ENCODE measurements at regions not wholly inside any gene's neighbourhood (a gene's known extent, or its start where the extent isn't known, plus 50 kb on each side); places are given as distances from the start of the nearest gene placed in this dataset.

GRCh38 chr5:171622010-171622409 lies 163.6 kb upstream of the SMIM23 start:
- no peak overlapping the region for H3K27ac ChIP-seq
- no peak overlapping the region for H3K4me3 ChIP-seq
- H3K36me3 ChIP-seq: no peaks in the 10 kb centered on the region
- no peaks in the 10 kb centered on the region for H3K4me1 ChIP-seq
- DNase-seq (ENCODE audit: low spot score in 2 of 2): no peak
- peaks cover 8% of the 10 kb centered on the region for H3K27me3 ChIP-seq
- H3K9me3 ChIP-seq: no peaks in the 10 kb centered on the region
- WGBS: 37% methylated on average over 2 of the region's 2 CpGs
- TF ChIP-seq POLR2A (IDR thresholded peaks at IDR 0.05): no peak
- TF ChIP-seq CTCF (IDR thresholded peaks at IDR 0.05): no peak
- TF ChIP-seq POLR2AphosphoS5 (IDR thresholded peaks at IDR 0.05): no peak
- no peak for TF ChIP-seq EP300 (IDR thresholded peaks at IDR 0.05)

- H3K4me1 ChIP-seq: no peaks in the 10 kb centered on the region
- no peak overlapping the region for H3K27ac ChIP-seq
- H3K27me3 ChIP-seq: peaks cover 8% of the 10 kb centered on the region
- 95% methylated on average over 2 of the region's 2 CpGs for WGBS
- no peak for TF ChIP-seq CTCF (IDR thresholded peaks at IDR 0.05)
- TF ChIP-seq POLR2AphosphoS5 (IDR thresholded peaks at IDR 0.05): no peak
- no peak for TF ChIP-seq POLR2A (IDR thresholded peaks at IDR 0.05)
- TF ChIP-seq EP300 (IDR thresholded peaks at IDR 0.05): no peak
- DNase-seq (ENCODE audit: low spot score in 2 of 2): no peak
- no peaks in the 10 kb centered on the region for H3K36me3 ChIP-seq
- H3K4me3 ChIP-seq: no peak overlapping the region
- H3K9me3 ChIP-seq: no peaks in the 10 kb centered on the region
These were observed 162.5 kb upstream of the SMIM23 start for GRCh38 chr5:171623107-171623506.

GRCh38 chr5:171623551-171624097 lies 162.0 kb upstream of the SMIM23 start:
- Histone ChIP-seq H3K9me3 (no peaks in the 10 kb centered on the region), H3K27me3 (peaks cover 8% of the 10 kb centered on the region), H3K4me1 (no peaks in the 10 kb centered on the region), H3K27ac (no peak overlapping the region), H3K4me3 (no peak overlapping the region), H3K36me3 (no peaks in the 10 kb centered on the region)
- TF ChIP-seq CTCF (IDR thresholded peaks at IDR 0.05): no peak
- TF ChIP-seq EP300 (IDR thresholded peaks at IDR 0.05): no peak
- no peak for TF ChIP-seq POLR2A (IDR thresholded peaks at IDR 0.05)
- no peak for TF ChIP-seq POLR2AphosphoS5 (IDR thresholded peaks at IDR 0.05)
- WGBS: 92% methylated on average over 2 of the region's 11 CpGs
- DNase-seq (ENCODE audit: low spot score in 2 of 2): peak in 1 of 2 donors; percentile 47

GRCh38 chr5:171624396-171624795 lies 161.2 kb upstream of the SMIM23 start:
- no peaks in the 10 kb centered on the region for H3K4me1 ChIP-seq
- no peak overlapping the region for H3K4me3 ChIP-seq
- peak in 1 of 2 donors; percentile 29 for DNase-seq (ENCODE audit: low spot score in 2 of 2)
- no peaks in the 10 kb centered on the region for H3K36me3 ChIP-seq
- H3K9me3 ChIP-seq: no peaks in the 10 kb centered on the region
- TF ChIP-seq CTCF (IDR thresholded peaks at IDR 0.05) (no peak), EP300 (IDR thresholded peaks at IDR 0.05) (no peak), POLR2A (IDR thresholded peaks at IDR 0.05) (no peak), POLR2AphosphoS5 (IDR thresholded peaks at IDR 0.05) (no peak)
- H3K27me3 ChIP-seq: peaks cover 8% of the 10 kb centered on the region
- 49% methylated on average over 5 of the region's 5 CpGs for WGBS
- no peak overlapping the region for H3K27ac ChIP-seq

GRCh38 chr5:171625646-171626045 lies 160.0 kb upstream of the SMIM23 start:
- Histone ChIP-seq H3K27ac (no peak overlapping the region), H3K4me3 (no peak overlapping the region), H3K9me3 (no peaks in the 10 kb centered on the region), H3K4me1 (peaks cover 8% of the 10 kb centered on the region), H3K36me3 (no peaks in the 10 kb centered on the region), H3K27me3 (peaks cover 21% of the 10 kb centered on the region)
- TF ChIP-seq EP300 (IDR thresholded peaks at IDR 0.05): no peak
- no peak for TF ChIP-seq POLR2A (IDR thresholded peaks at IDR 0.05)
- no peak for TF ChIP-seq CTCF (IDR thresholded peaks at IDR 0.05)
- TF ChIP-seq POLR2AphosphoS5 (IDR thresholded peaks at IDR 0.05): no peak
- 82% methylated on average over 10 of the region's 10 CpGs for whole genome bisulfite sequencing
- peak in 1 of 2 donors; percentile 52 for DNase-seq (ENCODE audit: low spot score in 2 of 2)

Measured in suprapubic skin (tissue), 4 donors.